Skeletal muscle cell (primary cell): ENCODE measurements at regions not wholly inside any gene's neighbourhood (a gene's known extent, or its start where the extent isn't known, plus 50 kb on each side); places are given as distances from the start of the nearest gene placed in this dataset.

Experiments
- DNase-seq: peaks from one replicate; pipeline ENCODE4 v3.0.0-alpha.2; 2010; ENCODE audit warnings: low read depth
- H3K4me3 ChIP-seq: 2 replicates; pipeline ENCODE4 v1.5.1; 2011; ENCODE audit warnings: low read depth, mild to moderate bottlenecking, control low read depth, low read length, moderate library complexity

- DNase-seq, result no peak
- no peak overlapping the region for H3K4me3 ChIP-seq
These were observed 276.6 kb downstream of the GADD45G start for GRCh38 chr9:89881431-89881830.

DNA sequence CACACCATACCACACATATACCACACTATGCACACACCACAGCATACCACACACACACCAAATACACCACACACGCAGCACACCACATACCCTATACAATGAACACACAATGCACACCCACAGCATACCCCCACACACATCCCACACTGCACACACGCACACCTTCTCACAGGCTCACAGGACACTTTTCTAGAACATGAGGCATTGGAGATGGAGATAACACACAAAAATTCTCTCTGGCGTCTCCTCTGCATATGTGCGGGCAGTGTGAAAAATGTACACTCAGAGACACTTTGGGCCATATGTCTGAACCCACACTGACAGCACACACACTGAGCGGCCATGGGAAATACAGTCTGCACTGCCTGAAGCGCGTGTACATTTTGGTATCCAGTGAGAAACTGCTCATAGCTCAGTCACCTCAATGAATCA, 278.1 kb downstream of the GADD45G start:
- H3K4me3 ChIP-seq, result no peak overlapping the region
- DNase-seq, result no peak

GRCh38 chr9:89883401-89884341, 278.9 kb downstream of the GADD45G start:
- no peak for DNase-seq
- no peak overlapping the region for H3K4me3 ChIP-seq

DNA sequence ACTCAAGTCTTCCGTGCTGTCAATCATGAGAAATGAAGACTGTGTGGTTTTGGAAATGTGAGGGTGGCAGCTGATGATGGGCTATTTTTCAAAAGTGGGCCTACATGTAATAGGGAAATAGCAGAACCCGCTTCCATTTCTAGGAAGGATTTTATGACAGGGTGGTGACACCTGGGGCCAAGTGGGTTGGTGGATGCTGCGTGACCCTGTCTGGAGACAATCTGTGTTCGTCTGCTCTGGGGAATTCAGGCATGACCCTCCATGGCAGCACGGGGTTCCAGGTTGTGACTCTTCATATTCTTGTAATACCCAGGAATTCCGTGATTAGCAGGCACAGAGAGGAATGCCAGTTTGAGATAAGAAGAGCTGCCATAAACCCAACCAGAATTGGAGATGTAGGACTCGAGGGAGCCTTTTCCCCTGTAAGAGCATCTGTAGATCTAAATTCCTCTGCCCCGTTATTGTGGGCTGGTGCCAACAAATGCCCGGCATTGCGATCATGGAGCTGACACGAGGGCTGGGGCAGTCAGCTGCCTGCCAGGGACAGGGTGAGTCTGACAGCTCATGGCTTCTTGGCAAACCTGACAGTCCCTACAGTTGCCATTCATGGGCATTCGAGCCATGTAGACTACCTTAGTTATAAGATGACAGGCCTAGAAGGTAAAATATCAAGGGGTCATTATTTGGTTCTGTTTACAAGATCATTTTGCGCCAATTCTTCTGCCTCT, 279.7 kb downstream of the GADD45G start:
- H3K4me3 ChIP-seq, result no peak overlapping the region
- DNase-seq, result no peak

- H3K4me3 ChIP-seq, result no peak overlapping the region
- DNase-seq, result no peak
These were observed 280.3 kb downstream of the GADD45G start for GRCh38 chr9:89885156-89885555.

DNA sequence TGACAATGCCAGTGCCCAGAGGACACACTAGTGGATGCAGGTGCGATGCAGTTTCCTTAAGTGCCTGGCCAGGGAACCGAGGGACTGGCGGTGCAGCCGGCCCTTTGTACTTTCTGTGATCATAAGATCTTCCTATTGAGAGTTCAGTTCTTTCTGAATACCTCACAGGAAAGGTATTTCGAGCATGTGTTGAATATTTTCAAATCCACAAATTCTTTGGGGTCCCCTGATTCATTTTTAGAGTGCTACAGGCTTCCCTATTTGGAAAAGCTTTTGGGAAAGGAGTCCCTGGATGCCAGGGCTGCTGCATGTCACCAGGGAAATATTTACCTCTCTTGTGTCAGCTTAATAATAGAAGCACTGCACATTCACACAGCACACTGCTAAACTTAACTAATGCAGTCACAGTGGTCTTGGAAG, 281.5 kb downstream of the GADD45G start:
- no peak overlapping the region for H3K4me3 ChIP-seq
- DNase-seq, result no peak

DNA sequence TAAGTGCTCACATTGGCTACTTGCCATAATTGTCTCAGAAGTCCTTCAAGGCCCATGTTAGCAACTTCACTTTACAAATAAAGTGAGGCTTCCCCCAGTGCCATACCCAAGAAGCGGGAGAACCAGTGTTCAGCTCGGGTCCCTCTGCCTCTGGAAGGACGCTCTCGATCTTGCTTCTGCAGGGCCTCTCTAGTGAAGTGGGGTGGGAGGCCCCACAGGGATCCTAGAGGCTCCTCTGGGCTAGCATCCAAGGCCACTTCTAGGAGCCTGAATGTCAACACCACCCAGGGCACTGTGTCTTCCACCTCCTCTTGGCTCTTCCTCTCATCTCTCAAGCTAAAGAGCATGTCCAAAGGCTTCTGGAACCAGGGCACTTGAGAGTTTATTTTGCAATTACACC, 282.5 kb downstream of the GADD45G start:
- H3K4me3 ChIP-seq, result no peak overlapping the region
- no peak for DNase-seq

DNA sequence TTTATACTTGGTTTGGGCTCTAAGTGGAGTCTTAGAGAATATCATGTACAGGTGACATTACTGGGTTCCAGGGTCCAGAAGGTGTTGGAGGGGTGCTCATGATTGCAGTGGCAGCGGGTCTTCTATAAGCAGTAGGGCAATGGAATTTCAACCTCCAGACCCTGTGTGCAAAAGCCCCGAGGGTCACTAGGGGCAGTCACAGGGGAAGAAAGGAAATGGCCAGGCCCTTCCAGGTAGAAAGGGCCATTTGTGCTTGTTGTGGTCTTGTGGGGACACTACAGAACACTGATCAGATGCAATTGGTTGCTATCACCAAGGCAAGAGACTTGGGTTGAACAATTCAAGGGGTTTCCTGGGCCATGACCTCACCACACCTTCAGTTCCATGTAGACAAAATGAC, 283.4 kb downstream of the GADD45G start:
- DNase-seq, result no peak
- no peak overlapping the region for H3K4me3 ChIP-seq

- H3K4me3 ChIP-seq, result no peak overlapping the region
- DNase-seq, result no peak
These were observed 283.9 kb downstream of the GADD45G start for GRCh38 chr9:89888677-89889076.

DNA sequence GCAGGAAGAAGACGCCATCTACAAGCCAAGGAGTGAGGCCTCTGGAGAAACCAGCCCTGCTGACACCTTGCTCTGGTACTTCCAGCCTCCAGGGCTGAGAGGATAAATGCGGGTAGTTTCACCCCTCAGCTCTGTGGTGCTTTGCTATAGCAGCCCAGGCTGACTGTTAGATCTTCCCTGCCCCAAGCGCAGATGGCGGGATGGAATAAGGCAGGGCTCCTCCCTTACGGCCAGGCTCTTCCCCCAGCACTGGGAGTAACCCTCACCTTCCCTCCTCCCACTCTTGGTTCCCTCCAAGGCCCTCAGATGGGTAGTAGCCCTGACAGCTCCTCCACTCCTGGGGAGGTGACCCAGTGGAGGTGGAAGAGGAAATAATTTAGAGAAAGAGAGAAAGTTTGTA, 285.1 kb downstream of the GADD45G start:
- no peak overlapping the region for H3K4me3 ChIP-seq

DNA sequence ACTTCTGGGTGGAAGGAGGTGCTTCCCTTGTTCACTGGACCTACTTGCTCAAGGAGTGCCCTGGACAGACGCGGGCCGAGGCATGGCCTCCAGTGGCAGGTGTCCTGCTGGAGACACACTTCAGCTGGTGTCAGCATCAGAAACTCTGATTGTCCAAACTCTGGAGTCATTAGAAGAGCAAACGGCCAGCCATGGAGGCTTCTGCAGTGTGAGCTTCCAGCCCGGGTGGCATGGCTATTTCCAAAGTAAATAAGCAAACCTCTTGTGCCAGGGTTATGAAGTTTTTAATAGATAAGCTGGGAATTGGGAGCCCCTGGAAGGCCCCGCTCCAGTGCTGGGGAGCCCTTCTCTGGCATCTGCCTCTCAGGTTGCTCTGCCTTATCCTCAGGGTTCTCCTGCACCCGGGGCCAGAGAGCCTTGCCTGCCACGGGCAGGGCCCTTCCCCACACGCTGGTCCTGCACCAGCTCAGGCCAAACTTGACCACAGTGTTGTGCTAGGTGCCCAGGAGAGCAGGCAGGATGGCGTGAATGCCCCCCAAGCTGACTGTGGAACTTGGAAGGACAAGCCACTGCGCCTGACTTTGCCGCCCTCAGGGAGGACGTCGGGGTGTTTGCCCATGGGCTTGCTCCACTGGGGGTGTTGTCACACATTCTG, 285.6 kb downstream of the GADD45G start:
- H3K4me3 ChIP-seq, result no peak overlapping the region
- no peak for DNase-seq

More for the DNA sequence above, 285.1 kb downstream of the GADD45G start:
- DNase-seq, result no peak

DNA sequence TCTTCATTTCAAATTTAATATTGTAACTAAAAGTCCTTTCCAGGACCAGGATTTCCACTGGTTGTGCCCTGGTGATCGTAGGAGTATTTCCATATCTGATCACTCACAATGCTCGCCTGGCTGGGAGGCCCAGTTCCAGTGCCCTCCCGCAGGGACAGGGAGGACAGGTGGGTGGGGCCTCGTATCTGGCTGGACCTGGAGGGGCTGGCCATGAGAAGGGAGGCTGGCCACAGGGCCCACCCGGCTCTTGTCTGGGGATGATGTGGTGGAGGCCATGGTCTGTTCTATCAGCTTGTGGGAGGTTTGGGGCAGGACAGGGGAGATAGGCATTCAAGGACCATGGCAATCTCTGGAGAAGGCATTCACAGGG, 286.4 kb downstream of the GADD45G start:
- no peak overlapping the region for H3K4me3 ChIP-seq
- no peak for DNase-seq

GRCh38 chr9:89891591-89892304, 286.9 kb downstream of the GADD45G start:
- H3K4me3 ChIP-seq, result no peak overlapping the region
- DNase-seq, result no peak

DNA sequence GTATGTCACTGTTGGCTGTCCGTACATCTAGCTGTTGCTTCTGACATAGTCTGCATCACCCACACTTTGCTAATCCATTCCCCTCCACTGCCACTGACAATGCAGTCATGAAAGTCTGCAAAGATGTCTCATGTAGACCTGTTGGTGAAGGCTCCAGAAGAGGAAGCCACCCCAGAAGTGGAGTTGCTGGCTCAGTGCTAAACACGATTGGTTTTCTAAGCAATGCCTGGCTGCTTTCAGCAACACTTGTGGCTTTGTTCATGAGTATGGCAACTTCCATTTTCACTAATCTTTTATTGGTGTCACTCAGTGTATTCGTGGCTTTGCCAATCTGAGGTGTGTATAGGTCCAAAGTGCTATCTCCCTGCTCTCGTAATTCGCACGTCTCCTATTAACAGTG, 288.1 kb downstream of the GADD45G start:
- H3K4me3 ChIP-seq, result no peak overlapping the region
- no peak for DNase-seq

- H3K4me3 ChIP-seq, result no peak overlapping the region
- DNase-seq, result no peak
These were observed 289.1 kb downstream of the GADD45G start for GRCh38 chr9:89893886-89894285.

GRCh38 chr9:89896806-89897340, 292.1 kb downstream of the GADD45G start:
- H3K4me3 ChIP-seq, result no peak overlapping the region
- no peak for DNase-seq

- H3K4me3 ChIP-seq, result no peak overlapping the region
- peak; percentile 20 for DNase-seq
These were observed 294.8 kb downstream of the GADD45G start for GRCh38 chr9:89899573-89899972.

- H3K4me3 ChIP-seq, result no peak overlapping the region
- DNase-seq, result no peak
These were observed 297.1 kb downstream of the GADD45G start for GRCh38 chr9:89901920-89902319.

DNA sequence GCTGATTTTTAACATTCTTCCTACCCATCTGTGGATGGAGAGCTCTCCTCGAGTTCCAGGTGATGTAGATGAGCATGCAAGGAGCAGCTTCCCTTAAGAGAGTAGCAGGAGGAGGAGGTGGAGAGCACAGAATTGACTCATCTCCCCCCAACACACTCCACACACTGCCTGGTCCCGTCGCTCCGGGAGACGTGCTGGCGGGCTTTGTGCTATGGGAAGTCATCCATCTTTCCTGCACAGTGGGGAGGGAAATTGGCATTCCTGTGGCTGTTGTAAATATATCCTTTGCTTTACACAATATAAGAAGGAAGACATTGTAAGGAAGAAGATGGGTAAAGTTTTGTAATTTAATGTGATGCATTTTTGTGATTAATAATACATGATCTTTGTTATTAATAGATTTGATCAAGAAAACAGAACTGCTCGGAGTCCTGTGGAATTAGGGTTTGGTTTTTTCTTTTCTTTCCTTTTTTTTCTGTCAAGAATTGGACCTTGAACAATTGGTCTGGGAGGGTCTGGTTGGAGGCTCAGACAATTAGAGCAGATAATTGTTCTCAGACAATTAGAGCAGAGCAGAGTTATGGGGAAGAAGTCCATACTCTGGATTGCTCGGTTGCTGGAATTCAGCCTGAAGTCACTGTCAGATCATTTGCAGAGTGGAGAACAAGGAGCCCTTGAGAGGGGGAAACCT, 297.8 kb downstream of the GADD45G start:
- no peak overlapping the region for H3K4me3 ChIP-seq
- DNase-seq, result no peak
